CD4-positive, alpha-beta T cell treated with Interleukin-17A for 1 hour (primary cell): ENCODE measurements at regions not wholly inside any gene's neighbourhood (a gene's known extent, or its start where the extent isn't known, plus 50 kb on each side); places are given as distances from the start of the nearest gene placed in this dataset.
"Not testable (repeated sequence)": the region's sequence is repeated elsewhere in the genome, so short reads cannot be mapped to it uniquely, and the experiment has no call there.

Experiments
- DNase-seq: peaks from one replicate; pipeline ENCODE4 v3.0.0-alpha.2; 2020

- no peak for DNase-seq
These were observed 52.5 kb upstream of the FBXO28 start for GRCh38 chr1:224061436-224061835.

GRCh38 chr1:224059897-224060427 lies 53.9 kb upstream of the FBXO28 start:
- no peak for DNase-seq

GRCh38 chr1:224058303-224058702 lies 55.6 kb upstream of the FBXO28 start:
- no peak for DNase-seq

- no peak for DNase-seq
These were observed 56.3 kb upstream of the FBXO28 start for GRCh38 chr1:224057461-224058199.

- no peak for DNase-seq
These were observed 59.3 kb upstream of the FBXO28 start for GRCh38 chr1:224054611-224055010.

GRCh38 chr1:224054012-224054411 lies 59.9 kb upstream of the FBXO28 start:
- no peak for DNase-seq

- no peak for DNase-seq
These were observed 60.5 kb upstream of the FBXO28 start for GRCh38 chr1:224053456-224053855.

- no peak for DNase-seq
These were observed 61.1 kb upstream of the FBXO28 start for GRCh38 chr1:224052772-224053171.

- not testable (repeated sequence) for DNase-seq
These were observed 62.1 kb upstream of the FBXO28 start for GRCh38 chr1:224051782-224052181.

GRCh38 chr1:224051086-224051406 lies 62.9 kb upstream of the FBXO28 start:
- no peak for DNase-seq

GRCh38 chr1:224047538-224047937 lies 66.4 kb upstream of the FBXO28 start:
- DNase-seq, result no peak

GRCh38 chr1:224045556-224045955 lies 68.4 kb upstream of the FBXO28 start:
- DNase-seq, result no peak

GRCh38 chr1:224044420-224044819 lies 69.5 kb upstream of the FBXO28 start:
- no peak for DNase-seq

- no peak for DNase-seq
These were observed 71.3 kb upstream of the FBXO28 start for GRCh38 chr1:224042557-224043118.

GRCh38 chr1:224041032-224041431 lies 72.9 kb upstream of the FBXO28 start:
- no peak for DNase-seq

GRCh38 chr1:224040423-224040822 lies 73.5 kb upstream of the FBXO28 start:
- DNase-seq, result not testable (repeated sequence)

- DNase-seq, result not testable (repeated sequence)
These were observed 73.9 kb upstream of the FBXO28 start for GRCh38 chr1:224040006-224040405.

- not testable (repeated sequence) for DNase-seq
These were observed 75.1 kb upstream of the FBXO28 start for GRCh38 chr1:224038832-224039231.

GRCh38 chr1:224037362-224037761 lies 76.5 kb upstream of the FBXO28 start:
- DNase-seq, result not testable (repeated sequence)

- DNase-seq, result not testable (repeated sequence)
These were observed 81.2 kb upstream of the FBXO28 start for GRCh38 chr1:224032608-224033276.

GRCh38 chr1:224031986-224032385 lies 81.9 kb upstream of the FBXO28 start:
- DNase-seq, result not testable (repeated sequence)

- DNase-seq, result not testable (repeated sequence)
These were observed 83.7 kb upstream of the FBXO28 start for GRCh38 chr1:224030257-224030656.

GRCh38 chr1:224029286-224030025 lies 84.5 kb upstream of the FBXO28 start:
- DNase-seq, result not testable (repeated sequence)
